ENCODE measurements at regions not wholly inside any gene's neighbourhood (a gene's known extent, or its start where the extent isn't known, plus 50 kb on each side); places are given as distances from the start of the nearest gene placed in this dataset.

DNA sequence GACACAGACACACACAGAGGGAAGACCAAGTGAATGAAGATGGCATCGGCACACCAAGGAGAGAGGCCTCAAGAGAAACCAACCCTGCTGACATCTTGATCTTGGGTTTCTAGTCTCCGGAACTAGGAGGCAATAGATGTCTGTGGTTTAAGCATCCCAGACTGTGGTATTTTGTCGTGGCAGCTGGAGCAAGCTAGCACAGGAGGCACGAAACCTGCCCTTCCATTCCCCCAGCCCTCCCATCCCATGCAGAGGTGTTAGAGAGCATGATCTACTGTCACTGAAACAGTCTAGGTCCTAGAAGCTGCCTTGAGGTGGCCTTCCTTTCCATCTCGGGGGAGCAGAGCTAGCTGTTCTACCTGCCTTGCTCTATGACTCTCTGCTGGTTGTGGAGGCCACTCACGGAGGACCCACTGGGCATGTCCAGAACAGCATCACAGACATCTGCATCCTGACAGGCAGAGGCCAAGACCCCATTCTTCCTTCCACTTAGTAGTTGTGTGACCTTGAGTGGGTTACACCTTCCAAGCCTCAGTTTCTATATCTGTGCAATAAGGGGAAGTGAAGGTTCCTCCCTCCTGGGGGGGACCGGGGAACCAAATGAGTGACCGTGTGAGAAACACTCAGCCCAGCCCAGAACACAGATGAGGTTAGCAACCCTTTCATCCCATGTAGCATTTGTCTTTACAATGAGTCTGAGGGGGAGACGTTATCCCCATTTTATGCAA, 134.3 kb upstream of the BOD1 start:
- H3K27ac ChIP-seq, result no peak overlapping the region
- no peak for TF ChIP-seq ZFX (IDR thresholded peaks at IDR 0.05)
- TF ChIP-seq, protein P1, sequence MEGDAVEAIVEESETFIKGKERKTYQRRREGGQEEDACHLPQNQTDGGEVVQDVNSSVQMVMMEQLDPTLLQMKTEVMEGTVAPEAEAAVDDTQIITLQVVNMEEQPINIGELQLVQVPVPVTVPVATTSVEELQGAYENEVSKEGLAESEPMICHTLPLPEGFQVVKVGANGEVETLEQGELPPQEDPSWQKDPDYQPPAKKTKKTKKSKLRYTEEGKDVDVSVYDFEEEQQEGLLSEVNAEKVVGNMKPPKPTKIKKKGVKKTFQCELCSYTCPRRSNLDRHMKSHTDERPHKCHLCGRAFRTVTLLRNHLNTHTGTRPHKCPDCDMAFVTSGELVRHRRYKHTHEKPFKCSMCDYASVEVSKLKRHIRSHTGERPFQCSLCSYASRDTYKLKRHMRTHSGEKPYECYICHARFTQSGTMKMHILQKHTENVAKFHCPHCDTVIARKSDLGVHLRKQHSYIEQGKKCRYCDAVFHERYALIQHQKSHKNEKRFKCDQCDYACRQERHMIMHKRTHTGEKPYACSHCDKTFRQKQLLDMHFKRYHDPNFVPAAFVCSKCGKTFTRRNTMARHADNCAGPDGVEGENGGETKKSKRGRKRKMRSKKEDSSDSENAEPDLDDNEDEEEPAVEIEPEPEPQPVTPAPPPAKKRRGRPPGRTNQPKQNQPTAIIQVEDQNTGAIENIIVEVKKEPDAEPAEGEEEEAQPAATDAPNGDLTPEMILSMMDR (conservative IDR thresholded peaks at IDR 0.05), result no peak

DNA sequence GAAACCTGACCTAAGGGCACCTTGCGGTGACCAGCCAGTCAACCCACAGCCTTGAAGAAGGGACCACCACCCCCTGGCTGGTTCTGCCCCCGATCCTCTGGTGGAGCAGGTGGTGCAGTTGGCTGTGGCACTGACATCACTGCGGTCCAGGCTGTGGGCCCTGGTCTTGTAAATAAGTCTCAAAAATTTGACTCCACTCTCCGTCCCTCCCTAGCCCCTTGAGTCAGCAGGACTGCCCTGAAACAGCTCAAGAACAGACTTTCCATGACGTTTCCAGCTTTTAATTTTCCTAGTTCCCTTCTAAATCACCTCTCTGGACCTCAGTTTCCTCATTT, 134.8 kb upstream of the BOD1 start:
- TF ChIP-seq, protein P1 (conservative IDR thresholded peaks at IDR 0.05), result no peak
- no peak for TF ChIP-seq ZFX (IDR thresholded peaks at IDR 0.05)
- no peak overlapping the region for H3K27ac ChIP-seq

DNA sequence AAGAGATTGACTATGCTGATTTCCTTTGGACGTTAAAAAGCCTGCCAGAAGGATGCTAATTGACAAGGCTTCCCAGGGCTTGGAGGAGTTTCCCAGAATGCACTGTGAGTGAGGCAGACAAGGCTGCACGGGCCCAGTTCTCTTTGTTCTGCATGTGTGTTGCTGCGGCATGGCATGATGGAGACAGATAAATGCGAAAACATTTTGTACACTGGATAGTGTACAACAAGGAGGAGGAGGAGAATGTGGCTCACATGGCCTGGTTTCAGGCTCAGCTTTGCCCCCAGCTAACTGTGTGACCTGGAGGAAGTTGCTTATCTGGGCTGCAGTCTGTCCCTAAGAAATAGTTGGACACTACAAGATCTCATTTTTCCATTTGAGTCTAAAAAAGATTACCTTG, 135.5 kb upstream of the CPEB4 start:
- TF ChIP-seq, protein P1 (conservative IDR thresholded peaks at IDR 0.05), result no peak
- no peak for TF ChIP-seq ZFX (IDR thresholded peaks at IDR 0.05)
- H3K27ac ChIP-seq, result no peak overlapping the region

DNA sequence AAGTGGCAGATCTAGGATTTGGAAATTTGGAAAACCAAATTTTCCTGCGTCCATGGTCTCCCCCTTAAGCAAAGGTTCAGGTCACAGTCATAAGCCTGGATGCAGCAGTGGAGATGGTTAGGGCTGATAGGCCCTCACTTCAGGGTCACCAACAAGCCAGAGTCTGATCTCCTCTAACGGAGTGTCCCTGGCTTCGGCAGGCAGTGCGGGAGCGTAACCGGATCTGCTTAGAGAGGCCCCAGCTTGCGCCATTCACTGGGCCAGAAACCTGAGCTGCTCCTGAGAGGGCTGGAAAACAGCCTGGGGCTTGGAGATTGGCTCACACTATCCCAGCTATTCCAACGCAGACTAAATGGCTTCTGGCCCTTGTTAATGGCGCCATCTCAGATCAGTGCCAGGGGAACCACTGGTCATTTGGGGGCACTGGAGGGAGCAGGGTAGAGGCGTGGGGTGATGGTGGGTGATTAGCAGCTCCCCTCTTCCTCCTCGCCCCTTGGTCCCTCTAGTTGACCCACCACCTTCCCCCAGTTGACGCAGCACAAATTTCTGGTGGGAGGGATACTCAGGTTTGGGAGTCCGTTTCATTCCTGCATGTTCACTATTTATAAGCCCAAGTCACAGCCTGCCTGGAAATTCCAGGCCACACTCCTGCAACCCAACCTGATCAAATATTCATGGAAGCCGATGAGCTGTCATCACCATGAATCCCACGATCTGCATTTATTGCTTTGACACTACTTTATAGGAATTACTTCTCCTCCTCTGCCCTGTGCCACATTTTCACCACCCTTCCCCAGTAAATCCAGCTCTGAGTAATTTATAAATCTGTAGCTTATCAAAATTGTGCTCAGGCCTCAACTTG, 134.6 kb upstream of the CPEB4 start:
- TF ChIP-seq ZFX (IDR thresholded peaks at IDR 0.05), result no peak
- TF ChIP-seq, protein P1 (conservative IDR thresholded peaks at IDR 0.05), result no peak
- no peak overlapping the region for H3K27ac ChIP-seq

DNA sequence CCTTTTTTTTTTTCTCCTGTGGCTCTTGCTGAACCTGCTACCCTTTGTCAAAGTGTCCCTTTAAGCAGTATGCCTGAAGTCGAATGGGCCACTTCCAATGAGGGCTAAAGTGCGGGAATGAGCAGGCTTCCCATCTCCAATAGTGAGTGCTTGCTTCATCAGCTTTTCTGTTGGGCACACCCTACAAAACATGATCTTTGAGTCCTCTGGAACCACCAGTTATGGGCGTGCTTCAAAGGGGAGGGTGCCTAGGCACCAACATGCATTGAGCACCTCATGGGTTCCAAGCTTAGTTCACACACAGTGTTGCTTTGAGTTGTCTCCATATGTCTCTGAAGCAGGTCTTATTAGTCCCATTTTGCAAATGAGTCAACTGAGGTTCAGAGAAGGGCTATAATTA, 132.8 kb upstream of the CPEB4 start:
- H3K27ac ChIP-seq, result no peak overlapping the region
- TF ChIP-seq, protein P1 (conservative IDR thresholded peaks at IDR 0.05), result no peak
- no peak for TF ChIP-seq ZFX (IDR thresholded peaks at IDR 0.05)

DNA sequence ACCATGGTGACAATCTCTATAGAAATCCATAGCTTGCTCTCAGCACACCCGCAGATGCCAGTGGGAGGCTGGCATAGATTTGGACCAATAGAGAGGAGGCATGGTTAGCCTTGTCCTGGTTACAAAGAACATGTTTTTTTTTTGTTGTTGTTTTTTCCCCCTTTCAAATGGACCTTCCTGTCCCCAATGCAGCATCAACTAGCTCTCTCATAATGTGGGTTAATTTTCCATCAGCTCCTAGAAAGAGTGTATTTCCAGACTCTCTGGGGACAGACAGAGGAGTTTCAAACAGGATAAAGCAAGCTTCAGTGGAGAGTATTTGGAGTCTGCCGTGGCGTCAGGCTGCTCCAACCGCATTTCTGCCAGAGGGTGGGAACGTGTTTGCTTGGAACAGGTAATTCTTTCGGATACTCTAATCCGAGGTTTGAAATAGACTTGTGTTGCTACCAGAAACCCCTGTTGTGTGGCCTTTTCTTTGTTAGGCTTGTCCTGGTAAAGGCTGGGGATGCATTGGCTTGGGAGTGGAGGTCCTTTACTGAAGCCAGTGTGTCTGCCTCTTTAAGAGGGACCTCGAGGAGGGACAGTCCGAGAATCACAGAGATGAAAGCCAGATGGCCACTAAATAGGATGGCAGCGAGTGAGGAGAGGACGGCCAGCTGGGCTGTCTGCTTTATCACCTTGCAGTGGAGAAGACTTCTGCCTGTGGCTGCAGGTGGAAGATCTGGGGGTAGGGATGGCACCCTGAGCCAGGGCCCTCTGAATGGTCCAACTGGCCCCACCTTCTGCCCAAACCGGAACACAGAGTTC, 130.5 kb upstream of the CPEB4 start:
- no peak for TF ChIP-seq ZFX (IDR thresholded peaks at IDR 0.05)
- TF ChIP-seq, protein P1 (conservative IDR thresholded peaks at IDR 0.05), result no peak

More for the DNA sequence above, 130.5 kb upstream of the CPEB4 start:
- H3K27ac ChIP-seq, result no peak overlapping the region

Data from C4-2B (cell line).